ENCODE measurements at regions not wholly inside any gene's neighbourhood (a gene's known extent, or its start where the extent isn't known, plus 50 kb on each side); places are given as distances from the start of the nearest gene placed in this dataset.
"Not testable (repeated sequence)": the region's sequence is repeated elsewhere in the genome, so short reads cannot be mapped to it uniquely, and the experiment has no call there.

DNA sequence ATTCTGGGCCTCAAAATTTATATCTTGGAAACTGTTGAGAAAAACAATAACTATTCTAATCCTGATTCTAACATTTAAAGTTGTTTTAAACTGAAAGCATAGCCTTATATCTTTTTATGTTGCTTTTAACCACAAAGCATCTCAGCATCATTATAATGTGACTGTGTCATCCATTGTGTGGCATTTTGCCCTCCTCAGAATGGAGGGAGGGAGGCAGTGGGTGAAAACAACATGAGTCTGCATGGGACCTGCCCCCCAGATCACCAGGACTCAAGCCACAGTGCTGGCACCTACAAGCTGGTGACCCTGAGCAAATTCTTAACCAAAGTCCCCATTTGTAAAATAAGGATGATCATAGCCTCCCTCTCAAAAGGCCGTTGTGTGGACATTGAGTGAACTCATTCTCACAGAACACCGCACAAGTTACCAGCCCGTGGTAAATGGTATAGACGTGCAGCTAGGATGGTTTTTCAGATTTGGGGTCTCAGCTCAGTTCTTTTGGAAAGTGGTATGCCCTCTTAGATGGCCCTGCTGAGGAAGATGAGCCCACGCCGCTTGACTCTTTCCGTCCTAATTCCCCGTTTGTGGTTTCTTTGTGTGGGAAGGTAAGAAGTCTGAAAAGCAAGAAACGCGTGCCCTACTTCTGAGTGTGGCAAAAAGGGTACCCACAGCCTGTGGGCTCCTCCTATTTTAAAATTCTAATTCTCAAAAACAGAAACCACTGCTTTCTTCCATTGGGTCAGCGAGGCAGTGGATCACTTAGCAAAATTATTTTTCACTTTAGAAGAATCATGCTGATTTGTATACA, 305.0 kb upstream of the ID2 start:
- DNase-seq (ENCODE audit: low read depth), result peak; percentile 45

DNA sequence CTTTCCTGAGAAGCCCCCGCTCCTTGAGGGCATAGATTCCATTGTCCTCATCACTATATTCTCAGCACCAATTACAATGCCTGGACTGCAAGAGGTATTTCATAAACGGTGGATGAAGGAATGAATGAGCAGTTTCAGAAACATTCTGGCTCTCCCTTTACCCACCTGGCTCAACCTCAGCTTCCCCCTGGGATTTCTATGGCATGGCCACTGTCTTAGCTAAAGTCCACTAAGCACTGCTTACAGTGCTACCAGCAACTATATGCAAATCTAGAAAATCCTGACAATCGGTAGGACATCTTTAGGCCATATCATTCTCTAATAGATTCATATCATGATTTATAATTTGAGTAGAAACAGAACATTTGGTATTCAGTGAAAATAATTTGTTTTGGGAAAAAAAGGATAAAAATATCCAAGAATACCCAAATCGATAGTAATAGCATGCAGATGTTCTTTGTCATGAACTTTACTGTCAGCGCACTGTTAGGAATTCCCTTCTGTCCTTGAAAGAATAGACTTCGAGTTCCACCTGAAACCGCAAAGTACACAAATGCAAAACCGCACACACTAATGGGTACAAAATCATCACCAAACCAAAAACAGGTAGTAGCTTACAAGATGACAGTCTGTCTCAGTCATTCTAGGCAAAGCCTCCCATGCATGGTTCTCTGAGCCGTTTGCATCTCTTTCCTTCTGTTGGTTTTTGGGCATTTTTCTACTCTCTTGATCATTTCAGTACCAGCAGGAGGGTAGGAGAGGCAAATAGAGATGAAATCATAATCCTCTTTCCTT, 303.6 kb upstream of the ID2 start:
- no peak for DNase-seq (ENCODE audit: low read depth)

DNA sequence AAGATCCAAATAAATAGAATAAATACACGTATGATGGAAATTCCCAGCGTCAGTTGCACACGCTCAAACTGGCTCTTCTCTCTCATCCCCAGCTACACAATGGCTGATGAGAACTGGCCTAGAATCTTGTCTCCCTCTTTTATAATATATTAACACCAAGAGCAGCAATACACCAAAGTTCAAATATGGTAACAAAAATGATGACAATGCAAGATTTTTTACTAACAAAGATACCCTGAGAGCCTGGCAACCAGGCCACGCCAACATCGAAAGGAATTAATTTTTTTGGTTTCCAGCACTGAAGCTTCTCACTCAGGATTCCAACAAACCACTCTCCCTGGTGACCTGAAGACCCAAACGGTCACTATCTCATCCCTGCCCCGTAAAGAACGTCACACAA, 302.7 kb upstream of the ID2 start:
- DNase-seq (ENCODE audit: low read depth), result no peak

DNA sequence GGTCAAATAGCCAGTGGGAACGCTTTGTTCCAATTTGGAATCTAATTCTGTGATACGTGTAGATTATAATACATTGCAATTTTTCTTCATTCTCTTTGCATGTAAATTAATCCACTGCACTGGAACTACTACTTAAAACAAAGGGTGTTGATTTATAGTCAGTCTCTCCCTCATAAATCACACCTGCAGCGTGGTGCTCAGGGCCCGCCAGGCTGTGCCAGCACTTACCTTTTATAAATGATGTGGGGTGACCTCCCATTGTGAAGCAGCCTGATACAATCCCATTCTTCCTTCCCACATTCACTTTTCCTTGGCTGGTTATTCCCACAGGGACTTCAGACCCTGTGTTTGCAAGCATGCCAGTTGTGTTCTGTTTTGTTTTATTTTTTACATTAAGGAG, 302.3 kb upstream of the ID2 start:
- DNase-seq (ENCODE audit: low read depth), result no peak

DNA sequence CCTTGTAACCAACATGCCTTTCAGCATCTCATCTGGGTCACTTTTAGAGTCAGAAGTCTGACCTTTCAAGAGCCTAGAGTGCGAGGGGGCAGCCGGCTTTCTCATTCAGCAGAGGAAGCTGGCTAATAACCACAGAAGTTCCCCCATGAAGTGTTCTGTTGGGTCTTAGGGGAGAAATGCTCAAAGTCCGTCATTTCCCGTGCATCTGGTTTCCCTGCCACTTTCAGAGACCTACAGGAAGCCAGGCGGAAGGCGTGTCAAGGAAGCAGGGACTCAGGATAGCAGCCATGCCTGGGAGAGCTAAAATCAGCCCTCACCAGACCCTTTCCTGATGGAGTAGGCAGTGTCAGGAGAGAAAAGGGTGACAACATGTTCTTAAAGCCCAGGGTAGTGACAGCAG, 301.8 kb upstream of the ID2 start:
- no peak for DNase-seq (ENCODE audit: low read depth)

DNA sequence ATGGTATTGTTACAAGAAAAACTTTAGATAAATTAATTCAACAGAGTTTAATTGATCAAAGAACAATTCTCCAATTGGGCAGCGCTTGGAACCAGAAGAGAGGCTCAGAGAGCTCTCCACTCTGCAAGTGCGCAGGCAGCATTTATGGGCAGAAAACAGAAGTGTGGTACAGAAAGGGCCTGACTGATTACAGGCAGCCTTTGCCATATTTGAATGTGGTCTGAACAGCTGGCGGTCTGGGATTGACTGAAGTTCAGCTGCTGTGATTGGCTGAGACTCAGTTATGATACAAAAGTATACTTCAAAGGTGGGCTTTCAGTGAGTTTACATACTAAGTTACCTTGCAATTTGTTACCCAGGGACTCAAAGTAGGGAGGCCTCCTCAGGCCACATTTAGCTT, 301.3 kb upstream of the ID2 start:
- no peak for DNase-seq (ENCODE audit: low read depth)

DNA sequence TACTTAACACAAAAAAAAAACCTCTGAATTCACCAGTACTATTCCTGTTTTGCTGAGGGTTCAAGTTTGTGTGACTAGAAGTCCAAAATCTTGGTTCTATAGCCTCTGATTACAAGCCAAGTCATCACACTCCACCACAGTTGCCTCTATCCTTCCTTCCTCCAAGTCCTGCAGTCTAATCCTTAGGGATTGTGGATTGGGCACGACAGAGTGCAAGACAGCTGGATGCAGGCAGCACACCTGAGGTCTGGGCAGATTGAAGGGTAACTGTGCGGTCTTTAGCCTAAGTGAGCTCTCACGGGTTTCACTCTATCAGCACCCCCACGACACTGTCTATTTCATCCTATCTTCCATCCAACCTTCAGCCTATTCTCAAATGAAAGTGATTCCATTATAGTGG, 299.4 kb upstream of the ID2 start:
- DNase-seq (ENCODE audit: low read depth), result no peak

DNA sequence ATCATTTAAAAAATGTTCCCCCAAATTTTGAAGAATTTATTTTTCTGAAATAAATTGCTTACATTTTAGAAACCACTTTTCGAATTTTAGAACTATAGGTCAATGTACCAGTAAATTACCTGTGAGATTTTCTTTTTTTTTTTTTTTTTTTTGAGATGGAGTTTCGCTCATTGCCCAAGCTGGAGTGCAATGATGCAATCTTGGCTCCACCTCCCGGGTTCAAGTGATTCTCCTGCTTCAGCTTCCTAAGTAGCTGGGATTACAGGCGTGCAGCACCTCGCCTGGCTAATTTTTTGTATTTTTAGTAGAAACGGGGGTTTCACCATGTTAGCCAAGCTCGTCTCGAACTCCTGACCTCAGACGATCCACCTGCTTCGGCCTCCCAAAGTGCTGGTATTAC, 295.1 kb upstream of the ID2 start:
- not testable (repeated sequence) for DNase-seq (ENCODE audit: low read depth)

DNA sequence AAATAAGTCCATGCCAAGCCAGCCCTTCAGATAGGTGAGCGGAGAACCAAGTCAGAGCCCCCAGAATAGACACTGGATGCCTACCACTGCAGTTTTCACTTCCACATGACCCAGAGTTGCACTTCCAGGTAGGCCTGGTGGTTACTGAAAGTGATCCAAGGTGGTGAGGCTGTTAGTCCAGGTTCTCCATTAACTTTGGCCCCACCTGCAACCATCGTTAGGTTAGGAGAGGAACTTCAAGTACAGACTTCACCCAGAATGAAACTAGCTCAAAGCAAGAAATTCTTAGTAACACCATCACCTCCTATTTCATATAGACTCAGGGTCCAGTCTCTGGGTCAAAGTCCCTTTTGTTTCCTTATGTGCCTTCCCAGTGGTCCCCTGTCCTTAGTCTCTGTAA, 293.1 kb upstream of the ID2 start:
- DNase-seq (ENCODE audit: low read depth), result no peak

DNA sequence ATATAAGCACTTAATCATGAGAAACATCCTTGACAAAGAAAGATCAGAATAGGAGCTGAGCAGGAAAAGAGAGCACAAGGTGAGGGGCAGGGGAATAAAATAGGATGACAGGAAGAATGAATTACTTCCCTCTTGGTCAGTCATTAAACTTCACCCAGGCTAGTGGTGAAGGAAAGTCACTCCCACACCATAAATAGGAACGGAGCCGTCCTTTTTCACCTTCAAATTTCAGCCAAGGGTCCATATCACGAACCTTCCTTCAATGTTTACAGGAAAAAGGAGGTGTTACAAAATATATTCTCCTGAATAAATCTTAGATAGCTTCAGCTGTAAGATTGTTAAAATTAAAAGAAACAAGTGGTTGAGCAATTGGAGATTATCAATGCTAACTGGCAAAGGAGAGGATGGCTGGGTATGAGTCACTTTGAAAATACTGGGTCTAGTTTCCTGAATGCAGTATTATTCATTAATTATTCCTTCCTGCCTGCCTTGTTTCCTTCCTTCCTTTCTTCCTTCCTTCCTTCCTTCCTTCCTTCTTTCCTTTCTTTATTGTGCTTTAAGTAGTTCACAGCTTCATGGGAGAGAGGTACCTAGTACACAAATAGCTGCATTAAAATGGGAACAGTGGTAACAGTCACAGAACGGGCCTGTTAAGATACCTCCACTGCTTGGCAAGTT, 292.3 kb upstream of the ID2 start:
- DNase-seq (ENCODE audit: low read depth), result peak; percentile 31

DNA sequence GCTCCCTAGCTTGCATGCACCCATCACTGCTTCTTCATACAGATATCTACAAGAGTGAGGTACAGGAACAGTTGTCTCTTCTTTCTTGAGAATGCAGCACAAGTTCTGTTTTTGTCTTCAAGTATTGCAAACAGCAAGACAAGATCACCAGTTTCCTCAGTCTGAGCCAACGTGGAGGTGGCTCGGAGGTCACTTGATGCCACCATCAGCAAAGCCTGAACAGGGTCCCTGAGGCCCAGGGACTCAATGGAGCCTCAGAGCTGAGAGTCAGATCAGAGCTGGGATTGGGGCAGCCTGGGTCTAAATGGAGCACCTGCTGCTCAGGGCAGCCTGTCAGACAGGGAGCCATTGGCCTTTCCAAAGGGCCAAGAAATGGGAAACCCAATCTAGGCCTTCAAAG, 290.7 kb upstream of the ID2 start:
- DNase-seq (ENCODE audit: low read depth), result no peak

DNA sequence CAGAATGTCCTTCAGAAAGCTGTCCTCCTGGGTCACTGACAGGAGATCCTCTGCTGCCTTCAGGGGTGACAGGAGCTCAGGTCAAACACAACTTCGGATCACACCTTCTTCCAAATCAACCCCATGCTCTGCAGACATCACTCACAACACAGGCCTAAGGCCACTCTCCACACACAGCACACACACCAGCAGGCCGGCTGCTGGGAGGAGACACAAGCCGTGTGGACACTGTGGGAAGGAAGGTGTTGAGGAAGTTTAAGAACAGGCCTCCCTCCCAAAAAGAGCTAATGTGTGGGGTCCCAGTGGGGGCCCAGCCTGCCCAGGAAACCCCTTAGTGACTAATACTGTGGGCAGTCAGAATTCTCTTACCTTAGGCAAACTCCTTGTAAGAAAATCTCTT, 290.3 kb upstream of the ID2 start:
- no peak for DNase-seq (ENCODE audit: low read depth)

DNA sequence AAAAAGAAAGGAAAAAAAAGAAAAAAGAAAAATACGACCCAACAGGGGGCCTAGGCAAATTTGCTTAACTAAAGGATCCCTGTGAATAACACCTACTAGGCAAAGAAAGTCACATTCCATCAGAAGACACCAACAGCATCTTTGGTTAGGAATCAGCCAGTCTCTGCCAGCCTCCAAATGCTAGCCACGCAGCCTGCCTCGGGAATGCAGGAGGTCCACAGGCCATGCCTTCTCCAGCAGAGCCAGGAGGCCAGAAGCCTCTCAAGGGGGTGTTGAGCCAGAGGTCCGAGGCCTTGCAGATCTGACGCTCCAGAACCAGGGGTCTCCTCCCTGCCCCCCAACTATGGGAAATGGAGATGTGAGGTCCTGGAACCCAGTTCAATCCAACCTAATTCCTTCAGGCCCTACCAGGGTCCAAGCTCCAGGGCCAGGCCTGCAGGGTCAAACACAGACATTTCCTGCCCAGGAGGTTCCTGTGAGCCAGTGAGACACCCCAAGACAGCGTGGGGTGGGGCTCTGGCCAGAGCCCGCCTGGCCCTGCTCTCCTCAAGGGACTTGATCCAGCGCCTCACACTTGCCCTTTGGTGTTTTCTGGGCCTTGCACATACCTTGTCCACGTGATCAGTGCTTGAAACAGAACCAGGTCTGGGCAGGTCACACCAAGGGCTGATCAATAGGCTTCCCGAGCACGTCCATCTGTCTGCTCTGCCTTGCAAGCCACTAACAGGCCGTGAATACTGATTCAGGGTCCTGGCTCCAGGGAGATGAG, 289.6 kb upstream of the ID2 start:
- DNase-seq (ENCODE audit: low read depth), result no peak

DNA sequence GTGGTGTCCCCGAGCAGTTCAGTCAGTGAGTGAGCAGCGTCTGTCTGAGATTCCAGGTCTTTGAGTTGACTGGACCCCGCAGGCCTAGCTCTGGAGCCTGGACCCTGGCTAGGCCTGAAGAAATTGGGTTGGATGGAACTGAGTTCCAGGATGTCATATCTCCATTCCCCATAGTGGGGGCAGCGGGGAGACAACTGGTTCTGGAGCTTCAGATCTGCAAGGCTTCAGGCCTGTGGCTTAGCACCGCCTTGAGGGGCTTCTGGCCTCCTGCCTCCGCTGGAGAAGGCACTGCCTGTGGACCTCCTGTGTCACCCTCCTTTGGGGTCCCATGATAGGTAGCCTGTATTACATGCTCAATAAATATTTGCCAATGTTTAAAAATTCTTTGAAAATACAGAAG, 288.4 kb upstream of the ID2 start:
- no peak for DNase-seq (ENCODE audit: low read depth)

DNA sequence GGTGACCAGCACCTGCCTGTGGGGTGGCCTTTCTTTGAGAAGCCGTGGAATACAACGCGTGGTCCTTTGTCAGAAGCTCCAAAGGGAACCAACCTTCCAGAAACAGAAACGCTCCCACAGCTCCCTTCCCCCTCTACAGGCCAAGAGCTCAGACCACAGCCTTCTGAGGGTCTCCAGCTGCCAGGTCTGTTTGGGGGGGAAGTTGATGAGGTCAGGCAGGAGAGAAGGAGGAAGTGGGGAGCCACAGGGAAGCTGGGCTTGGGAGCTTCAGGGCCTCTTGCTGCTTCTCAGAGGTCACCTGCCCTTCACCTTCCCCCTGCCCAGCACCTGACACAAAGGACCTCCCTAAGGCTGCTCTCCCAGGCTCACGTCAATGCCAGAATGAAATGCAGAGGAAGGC, 287.7 kb upstream of the ID2 start:
- no peak for DNase-seq (ENCODE audit: low read depth)

DNA sequence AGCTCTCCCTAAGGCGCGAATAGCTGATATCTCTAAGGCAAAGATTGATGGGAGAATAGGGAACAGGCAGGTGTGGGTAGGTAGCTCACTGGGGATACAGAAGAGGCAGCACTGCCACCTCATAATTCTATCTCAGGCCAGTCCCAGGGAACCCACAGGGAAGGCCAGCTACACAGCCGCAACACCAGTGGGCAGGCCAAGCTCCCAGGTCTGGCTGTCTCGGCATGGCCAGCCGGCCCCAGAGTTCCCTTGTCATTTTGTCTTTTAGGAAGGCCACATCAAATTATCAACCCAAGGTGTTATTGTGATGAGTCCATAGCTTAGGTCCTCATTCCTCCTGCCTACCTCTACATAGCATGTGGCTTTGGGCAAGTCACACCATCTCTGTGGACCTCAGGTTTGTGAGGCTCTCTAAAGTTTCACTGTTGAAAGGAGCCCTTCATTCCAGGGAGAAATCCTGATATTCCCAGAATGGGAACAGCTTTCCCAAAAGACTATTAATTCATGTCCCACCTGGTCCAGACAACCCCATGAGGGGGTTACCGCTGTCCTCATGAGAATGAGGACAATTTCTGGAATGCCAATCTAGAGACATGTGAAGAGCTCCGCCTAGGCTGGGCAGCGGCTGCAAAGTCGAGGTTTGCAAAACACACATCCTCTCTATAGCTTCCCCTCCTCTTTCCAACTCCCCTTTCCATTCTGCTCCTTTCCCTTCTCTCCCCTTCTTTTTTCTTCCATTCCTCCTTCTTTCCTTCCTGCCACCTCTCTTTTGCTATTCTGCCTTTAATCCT, 287.1 kb upstream of the ID2 start:
- DNase-seq (ENCODE audit: low read depth), result no peak

DNA sequence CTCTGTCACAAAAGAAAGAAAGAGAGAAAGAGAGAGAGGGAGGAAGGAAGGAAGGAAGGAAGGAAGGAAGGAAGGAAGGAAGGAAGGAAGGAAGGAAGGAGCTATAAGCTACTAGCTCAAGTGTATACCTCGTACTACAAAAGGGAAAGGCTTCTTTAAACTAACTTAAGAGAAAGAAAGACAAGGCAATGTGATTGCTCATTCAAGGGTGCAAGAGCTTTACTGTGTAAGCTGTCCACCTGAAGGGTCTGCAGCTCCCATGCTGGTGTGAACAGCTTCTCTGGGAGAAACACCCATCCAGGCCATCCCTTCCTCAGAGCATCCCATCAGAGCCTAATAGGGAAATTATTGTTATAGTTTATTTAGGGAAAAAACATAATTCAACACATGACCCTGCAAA, 286.1 kb upstream of the ID2 start:
- DNase-seq (ENCODE audit: low read depth), result no peak

DNA sequence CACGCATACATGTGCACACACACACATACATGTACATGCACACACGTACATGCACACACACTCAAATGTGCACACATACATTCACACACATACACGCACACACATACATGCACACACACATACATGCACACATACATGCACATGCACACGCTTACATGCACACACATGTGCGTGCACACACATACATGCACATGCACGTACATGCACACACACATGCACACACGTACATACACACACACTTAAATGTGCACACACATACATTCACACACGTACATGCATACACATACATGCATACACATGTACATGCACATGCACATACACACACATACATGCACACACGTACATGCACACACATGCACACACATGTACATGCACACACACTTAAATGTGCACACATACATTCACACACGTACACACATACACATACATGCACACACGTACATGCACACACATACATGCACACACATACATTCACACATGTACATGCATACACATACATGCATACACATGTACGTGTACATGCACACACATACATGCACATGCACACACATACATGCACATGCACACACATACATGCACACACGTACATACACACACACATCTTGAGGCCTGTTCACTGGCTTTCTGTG, 283.7 kb upstream of the ID2 start:
- DNase-seq (ENCODE audit: low read depth), result no peak

DNA sequence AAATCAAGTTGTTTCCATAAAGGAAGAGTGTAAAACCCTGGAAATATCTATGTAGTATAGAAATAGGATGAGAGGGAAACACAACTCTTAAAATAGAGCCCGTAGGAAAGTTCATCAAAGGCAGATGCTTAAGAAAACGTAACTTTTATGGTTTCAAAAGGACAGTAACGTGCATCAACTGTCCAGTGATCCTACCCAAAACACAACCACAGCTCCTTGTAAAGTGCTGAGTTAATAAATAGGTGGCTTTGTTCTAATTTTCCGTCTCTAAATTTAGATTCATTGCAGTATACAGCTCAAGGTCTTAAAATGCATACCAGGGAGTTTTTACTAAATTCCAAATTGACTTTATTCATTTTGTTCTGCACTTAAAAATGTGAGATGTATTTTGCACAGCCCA, 282.1 kb upstream of the ID2 start:
- DNase-seq (ENCODE audit: low read depth), result no peak

DNA sequence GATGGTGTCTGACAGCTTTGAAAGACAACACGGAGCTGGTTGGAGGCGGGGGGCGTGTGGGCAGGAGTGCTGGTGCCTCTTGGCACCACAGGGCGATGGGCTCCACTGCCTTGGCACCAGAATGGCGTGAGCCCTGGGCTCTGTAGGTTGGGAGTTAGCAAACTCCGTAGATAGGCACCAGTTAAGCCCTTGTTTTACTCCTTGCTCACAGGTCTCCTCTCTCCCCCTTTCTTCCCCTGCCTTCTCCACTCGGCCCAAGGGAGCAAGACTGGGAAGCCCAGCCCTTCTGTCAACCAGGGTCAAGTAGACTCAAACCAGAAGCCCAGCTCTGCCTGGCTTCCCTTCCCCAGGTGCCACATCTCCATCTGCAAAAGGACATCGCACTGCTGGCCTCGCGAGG, 281.7 kb upstream of the ID2 start:
- DNase-seq (ENCODE audit: low read depth), result no peak

DNA sequence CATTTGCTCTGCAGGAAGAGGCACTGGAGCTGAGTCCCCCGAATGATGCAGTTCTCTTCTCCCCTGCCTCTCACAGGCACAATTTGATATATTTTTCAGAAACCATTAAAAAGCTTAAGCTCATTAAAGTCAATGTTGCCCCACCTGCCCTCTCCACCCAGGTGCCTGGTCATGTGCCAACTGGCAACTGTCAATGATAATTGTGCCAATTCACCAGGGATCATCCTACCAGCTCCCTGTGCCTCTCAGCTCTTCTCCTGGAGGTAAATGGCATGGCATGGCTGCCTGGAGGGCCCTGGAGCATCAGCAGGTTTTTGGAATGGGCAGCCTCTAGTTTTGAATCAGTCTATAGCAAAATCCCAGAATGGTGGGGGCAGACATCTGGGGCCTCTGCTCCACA, 279.6 kb upstream of the ID2 start:
- DNase-seq (ENCODE audit: low read depth), result no peak
